GM19023 (cell line): ENCODE measurements at regions not wholly inside any gene's neighbourhood (a gene's known extent, or its start where the extent isn't known, plus 50 kb on each side); places are given as distances from the start of the nearest gene placed in this dataset.

ENCODE experiments used
- ATAC-seq: cut with Tn5 transposase; IDR thresholded peaks from one replicate; pipeline ENCODE4 v1.9.1; 2021; ENCODE audit warnings: mild to moderate bottlenecking, moderate library complexity; ENCODE audit not compliant: unreplicated experiment

DNA sequence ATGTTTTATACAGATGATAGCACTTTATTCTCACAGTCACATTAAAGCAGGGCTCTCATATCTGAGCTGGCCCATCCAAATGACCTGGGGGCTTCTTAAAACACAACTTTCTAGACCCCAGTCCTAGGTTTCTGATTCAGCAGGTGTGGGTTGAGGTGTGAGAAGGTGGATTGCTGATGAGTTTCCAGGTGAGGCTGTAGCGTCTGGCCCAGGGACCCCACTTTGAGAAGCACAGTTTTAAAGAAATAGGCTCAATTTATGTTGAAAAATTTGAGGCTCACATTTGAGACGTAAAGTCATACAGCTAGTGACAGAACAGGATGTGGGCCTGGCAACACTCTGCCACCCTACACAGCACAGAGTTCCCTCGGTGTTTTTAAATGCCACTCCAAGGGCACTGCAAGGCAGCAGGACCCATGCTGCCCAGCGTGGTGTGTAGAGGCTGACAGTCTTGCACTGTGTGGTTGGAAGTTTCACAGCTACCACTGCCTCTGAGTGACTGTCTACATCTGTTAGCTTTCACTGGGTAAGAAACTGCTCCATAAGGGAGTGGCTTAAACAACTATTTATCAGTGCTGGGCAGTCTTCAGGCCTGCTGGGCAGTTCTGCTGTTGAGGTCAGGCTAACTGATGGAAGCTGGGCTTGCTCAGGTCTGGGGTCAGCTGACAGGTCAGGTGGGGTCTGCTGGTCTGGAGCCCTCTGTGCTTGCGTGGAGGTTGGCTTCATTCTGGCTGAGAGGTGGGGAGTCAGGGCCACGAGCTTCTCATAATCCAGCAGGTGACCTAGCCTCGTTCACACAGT lies 319.7 kb downstream of the CXCL12 start:
- no peak for ATAC-seq

GRCh38 chr10:44064317-44064716 lies 320.6 kb downstream of the CXCL12 start:
- ATAC-seq, result no peak

DNA sequence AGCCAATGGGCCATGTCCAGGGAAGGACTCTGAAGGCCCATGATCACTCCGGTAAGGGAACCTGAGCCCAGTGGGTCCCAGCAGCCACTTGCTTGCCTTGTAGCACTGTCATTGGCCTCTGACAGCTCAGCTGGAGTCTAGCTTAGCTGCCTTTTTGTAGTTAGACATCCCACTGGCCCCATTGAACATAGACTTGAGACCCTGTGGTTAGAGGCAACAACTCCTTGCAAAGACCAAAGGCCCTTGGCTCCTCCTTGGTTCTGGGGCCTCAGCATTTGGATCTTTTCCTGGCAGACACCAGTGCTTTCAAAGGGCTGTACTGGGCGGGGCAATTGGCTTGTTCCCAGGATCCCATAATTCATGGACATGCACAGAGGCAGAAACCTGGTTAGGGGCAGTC lies 321.2 kb downstream of the CXCL12 start:
- no peak for ATAC-seq

- no peak for ATAC-seq
Observed at GRCh38 chr10:44060719-44061118, 324.2 kb downstream of the CXCL12 start.

GRCh38 chr10:44060221-44060620 lies 324.7 kb downstream of the CXCL12 start:
- no peak for ATAC-seq

DNA sequence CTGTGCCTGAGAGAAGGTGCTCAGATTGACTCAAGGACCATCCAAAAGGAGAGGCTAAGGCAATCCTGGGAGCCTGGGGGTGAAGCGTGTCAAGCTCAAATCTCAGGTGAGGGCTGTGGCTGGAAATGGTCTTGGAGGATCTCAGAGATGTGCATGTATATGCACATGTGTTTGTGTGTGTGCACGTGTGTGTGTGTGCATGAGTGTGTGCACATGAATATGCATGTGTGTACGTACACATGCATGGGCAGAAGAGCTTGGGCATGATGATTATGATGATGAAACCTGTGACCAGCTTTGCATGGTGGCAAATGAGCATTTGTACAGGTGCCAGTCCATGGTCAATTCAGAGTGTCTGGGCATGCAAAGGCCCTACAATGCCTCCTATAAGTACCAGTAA lies 326.6 kb downstream of the CXCL12 start:
- ATAC-seq, result no peak

GRCh38 chr10:44056967-44057805 lies 327.7 kb downstream of the CXCL12 start:
- ATAC-seq, result no peak

DNA sequence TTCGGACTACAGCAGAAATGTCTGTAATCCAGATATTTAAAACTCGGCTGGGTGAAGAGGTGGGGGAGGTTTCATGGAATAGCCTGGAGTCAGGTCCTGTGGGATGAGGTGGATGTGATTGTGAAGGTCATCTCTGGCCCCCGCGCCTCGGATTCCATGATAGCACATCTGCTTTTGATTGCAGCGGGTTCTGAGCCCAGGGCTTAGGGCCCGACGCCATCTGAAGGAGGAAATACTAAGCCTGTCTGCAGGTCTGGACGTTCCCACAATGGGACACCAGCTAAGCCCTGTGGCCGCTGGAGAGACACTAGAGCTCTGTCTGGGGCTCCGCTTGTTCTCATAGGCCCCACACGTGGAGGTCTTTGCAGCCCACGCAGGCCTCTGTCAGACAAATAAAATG lies 328.7 kb downstream of the CXCL12 start:
- ATAC-seq, result no peak

DNA sequence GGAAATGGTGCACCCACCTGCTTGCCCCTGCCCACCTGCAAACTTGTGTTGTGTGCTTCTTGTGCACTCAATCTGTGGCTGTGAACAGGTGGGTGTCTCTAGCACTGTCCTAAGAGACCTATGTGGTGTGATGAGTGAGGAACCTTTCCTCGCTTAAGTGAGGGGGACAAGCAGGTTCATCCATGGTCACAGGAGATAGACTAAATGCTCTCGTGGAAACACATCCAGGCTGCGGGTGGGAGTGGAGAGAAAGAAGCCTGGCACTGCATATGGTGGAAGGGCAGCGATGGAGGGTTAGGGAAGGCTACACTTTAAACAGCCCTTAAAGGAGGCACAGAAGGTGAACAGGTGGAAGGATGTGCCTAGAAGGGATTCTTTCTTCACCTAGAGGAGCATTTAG lies 330.9 kb downstream of the CXCL12 start:
- ATAC-seq, result no peak

DNA sequence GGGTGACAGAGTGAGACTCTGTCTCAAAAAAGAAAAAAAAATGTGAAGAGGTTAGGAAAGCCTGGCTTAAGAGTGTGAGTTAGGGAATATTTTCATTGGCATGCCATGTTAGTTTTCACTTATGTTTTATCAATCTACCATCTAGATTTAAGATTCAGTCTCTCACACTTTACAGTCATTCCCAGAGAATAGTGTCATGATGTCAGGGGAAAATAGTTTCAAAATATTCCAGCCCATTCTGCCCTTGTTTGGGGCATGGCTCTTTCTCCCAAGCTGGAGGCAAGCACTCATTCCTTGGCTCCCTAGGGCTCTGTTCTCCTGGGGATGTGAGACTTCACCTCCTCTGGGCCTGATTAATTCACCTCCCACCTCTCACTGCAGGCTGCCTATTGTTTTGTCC lies 331.5 kb downstream of the CXCL12 start:
- ATAC-seq, result no peak

DNA sequence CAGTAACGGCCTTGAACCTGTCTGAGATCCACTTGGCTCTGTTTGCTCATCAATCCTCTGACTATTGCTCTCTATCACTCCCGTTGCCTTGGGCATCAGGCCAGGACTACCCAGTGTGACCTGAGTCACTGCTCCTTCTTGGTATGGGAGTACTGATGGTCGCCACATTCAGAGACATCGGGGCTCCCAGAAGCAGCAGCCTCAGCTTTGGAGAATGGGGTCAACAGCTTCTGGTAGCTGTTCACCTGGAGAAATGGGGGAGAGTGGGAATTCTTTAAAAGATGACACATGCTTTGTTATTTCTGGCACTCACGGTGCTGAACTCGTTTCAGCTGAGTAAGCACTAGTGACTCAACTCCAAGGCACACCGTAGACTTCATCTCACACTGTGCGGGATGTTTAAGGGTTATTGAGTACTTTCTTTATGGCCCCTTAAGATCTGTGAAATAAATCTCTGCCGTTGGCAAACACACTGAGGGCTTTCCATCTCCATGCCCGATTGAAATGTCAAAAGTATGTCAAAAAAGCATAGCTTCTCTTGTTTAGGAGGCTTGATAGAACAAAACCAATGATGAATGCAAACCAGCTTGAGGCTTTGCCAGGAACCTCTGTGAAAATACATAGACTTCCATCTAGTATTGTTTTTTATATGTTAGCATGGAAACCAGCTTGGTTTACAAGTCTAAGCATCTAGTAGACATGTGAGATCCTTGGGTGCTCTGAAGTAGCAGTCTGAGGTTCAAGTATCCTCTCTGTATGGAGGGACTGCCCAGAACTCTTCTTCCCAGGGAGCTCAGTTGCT lies 333.1 kb downstream of the CXCL12 start:
- no peak for ATAC-seq

DNA sequence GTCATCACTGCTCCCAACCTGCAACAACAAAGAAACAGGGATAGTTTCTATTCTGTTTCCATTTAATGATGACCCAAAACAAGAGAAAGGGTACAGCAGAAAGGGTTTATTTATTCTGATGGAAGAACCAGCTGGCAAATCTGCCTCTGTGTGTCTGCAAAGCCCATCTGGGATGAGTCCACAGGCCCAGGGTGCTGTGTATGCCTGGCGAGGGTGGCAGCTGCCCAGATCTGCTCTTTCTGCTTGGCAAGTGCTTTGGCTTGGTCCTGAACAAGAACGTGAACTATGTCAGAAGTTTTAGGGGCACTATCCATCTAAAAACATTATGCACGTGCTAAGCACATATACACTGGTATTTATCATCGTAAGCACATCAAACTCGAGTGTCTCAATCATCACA lies 333.8 kb downstream of the CXCL12 start:
- no peak for ATAC-seq

DNA sequence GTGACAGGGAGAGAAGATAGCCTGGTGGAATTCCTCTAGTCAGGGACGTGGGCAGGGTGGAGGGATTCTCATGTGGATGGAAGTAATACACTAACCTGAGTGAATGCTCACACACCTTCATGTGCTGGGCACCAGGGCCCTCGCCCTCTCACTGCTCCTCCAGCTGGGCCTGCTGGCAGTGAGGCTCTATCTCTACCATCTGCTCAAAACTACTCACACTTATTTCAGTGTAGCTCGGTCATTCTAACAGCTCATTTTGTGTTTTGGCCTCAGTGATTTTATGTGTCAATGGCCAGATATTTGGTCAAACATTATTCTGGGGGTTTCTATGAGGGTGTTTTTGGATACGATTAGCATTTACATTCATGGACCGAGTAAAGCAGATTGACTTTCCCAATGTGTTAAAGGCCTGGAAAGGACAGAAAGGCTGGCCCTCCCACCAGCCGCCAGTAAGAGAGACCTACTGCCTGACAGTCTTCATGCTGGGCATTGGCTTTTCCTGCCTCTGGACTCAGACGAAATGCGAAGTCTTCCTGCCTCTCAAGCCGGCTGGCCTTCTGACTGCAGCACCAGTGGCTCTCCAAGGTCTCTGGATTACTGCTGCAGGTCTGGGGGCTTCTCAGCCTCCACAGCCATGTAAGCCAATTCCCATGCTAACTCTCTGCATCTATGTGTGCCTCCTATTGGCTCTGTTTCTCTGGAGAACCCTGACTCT lies 335.4 kb downstream of the CXCL12 start:
- no peak for ATAC-seq

DNA sequence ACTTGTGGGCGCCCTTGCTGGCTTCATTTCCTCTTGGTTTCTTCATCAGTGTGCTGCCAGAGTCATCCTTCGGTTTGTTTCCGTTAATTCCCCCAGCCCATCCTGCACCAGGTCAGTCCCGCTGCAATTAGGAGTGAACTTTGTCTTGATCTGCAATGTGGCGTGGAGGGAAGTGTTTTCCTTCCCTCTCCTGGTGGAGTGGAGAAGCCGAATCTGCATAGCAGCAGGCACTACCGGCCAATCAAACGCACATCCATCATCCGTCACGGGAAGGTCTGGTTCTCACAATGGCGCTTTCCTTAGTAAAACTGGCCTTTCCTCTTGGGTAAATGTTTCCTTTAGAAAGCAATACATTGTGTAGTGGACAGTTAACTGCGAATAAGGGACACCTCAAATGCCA lies 337.5 kb downstream of the CXCL12 start:
- no peak for ATAC-seq

DNA sequence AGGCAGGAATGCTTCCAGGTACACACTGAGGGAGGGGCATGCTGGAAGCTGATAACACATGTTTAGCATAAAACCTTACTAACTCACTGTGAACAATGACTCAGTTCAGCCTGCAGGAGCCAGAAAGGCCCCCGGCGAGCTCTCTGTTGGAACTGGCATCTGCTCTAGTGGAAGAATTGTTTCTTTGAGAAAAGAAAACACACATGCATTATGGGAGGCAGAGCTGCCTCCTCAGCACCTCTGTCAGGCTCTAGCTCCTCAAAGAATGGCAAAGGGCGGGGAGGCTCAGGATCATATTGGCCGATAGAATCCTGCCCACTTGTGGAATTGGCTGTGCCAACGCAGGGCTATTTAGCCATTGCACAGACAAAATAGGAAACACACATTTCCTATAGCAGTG lies 338.3 kb downstream of the CXCL12 start:
- no peak for ATAC-seq

GRCh38 chr10:44045020-44045419 lies 339.9 kb downstream of the CXCL12 start:
- ATAC-seq, result no peak

GRCh38 chr10:44044549-44044948 lies 340.3 kb downstream of the CXCL12 start:
- ATAC-seq, result no peak

- ATAC-seq, result no peak
Observed at GRCh38 chr10:44043646-44044375, 341.1 kb downstream of the CXCL12 start.

DNA sequence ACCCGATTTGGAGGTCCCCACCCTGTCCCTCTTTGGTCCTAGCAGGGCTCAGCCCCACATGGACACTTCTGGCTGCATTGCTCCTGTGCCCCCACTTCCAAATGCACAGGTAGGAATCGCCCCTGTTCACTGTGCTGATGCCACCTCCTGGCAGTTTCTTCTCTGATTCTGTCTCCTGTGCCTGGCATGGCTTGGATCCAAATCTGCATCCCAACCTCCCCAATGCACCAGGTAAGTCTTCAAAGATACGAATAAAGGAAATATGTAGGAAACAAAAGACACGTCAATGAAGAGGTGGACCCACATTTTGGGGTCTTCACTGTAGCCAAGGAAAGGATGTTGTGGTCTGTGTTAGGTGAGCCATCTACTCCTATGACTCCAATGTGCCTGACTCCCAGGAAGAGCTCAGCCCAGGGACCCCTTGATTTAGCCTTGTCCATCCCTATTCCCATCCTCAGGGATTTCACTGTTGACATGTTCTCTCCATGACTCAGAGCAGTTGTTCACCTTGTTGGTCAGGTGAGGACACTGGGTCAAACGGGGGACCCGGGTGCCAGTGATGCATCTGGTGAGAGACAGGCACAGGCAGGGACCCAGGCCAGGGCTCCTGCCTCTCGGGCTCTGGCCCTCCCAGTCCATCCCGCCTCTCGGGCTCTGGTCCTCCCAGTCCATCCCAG lies 341.8 kb downstream of the CXCL12 start:
- no peak for ATAC-seq
